HEK293 (cell line): ENCODE measurements at regions not wholly inside any gene's neighbourhood (a gene's known extent, or its start where the extent isn't known, plus 50 kb on each side); places are given as distances from the start of the nearest gene placed in this dataset.

ENCODE experiments used
- CTCF ChIA-PET: fragments of 350-600 bp; formaldehyde crosslinking; extraction: SDS; loops from one replicate; lab custom pipeline; 2021; ENCODE audit warnings: antibody characterized with exemption; lab: Yijun Ruan, JAX
- POLR2A ChIA-PET: fragments of 300-600 bp; formaldehyde crosslinking; extraction: SDS; loops from one replicate; lab custom pipeline; 2020; ENCODE audit warnings: antibody characterized with exemption, inconsistent platforms; lab: Yijun Ruan, JAX
- H3K27ac ChIP-seq: fragments of 200-500 bp; sonication (Bioruptor generic); 2 replicates; pipeline ENCODE4 v1.5.1; 2014; ENCODE audit warnings: low read depth, low read length, control low read depth, inconsistent platforms; ENCODE audit errors: extremely low read depth
- H3K36me3 ChIP-seq, 2 experiments: fragments of 200-500 bp in 1 of 2; sonication (Bioruptor generic) in 1 of 2; 1 replicate in 1 of 2; 2 replicates in 1 of 2; pipeline ENCODE4 v1.5.1; 2014 to 2017; ENCODE audit warnings: inconsistent platforms in 2 of 2, low read length in 2 of 2; ENCODE audit not compliant: control insufficient read depth in 2 of 2, insufficient read depth in 1 of 2
- H3K4me1 ChIP-seq: fragments of 200-500 bp; sonication (Bioruptor generic); 2 replicates; pipeline ENCODE4 v1.5.1; 2014; ENCODE audit warnings: mild to moderate bottlenecking, low read length, inconsistent platforms; ENCODE audit not compliant: control insufficient read depth, insufficient read depth
- H3K4me3 ChIP-seq: 2 replicates; pipeline ENCODE4 v1.5.1; 2011; ENCODE audit warnings: low read depth, mild to moderate bottlenecking, control low read depth, low read length, moderate library complexity
- H3K9me3 ChIP-seq: fragments of 200-500 bp; sonication (Bioruptor generic); 2 replicates; pipeline ENCODE4 v1.5.1; 2014; ENCODE audit warnings: low read depth, low read length, inconsistent platforms; ENCODE audit not compliant: control insufficient read depth, insufficient read depth
- KLF10 ChIP-seq: fragments of 450-650 bp; IDR thresholded peaks from 2 replicates; pipeline ENCODE4 v1.5.1; 2018; ENCODE audit warnings: missing biosample characterization, mild to moderate bottlenecking, missing genetic modification characterization
- OSR2 ChIP-seq: fragments of 450-650 bp; formaldehyde crosslinking; IDR thresholded peaks from 2 replicates; pipeline ENCODE4 v1.5.1; 2016; ENCODE audit warnings: missing biosample characterization, missing genetic modification characterization
- ZNF121 ChIP-seq: fragments of 450-650 bp; formaldehyde crosslinking; IDR thresholded peaks from 2 replicates; pipeline ENCODE4 v1.5.1; 2016; ENCODE audit warnings: missing biosample characterization, missing genetic modification characterization
- ZNF133 ChIP-seq: fragments of 450-650 bp; formaldehyde crosslinking; IDR thresholded peaks from 2 replicates; pipeline ENCODE4 v1.5.1; 2016; ENCODE audit warnings: missing biosample characterization, missing genetic modification characterization
- ZNF148 ChIP-seq: fragments of 450-650 bp; formaldehyde crosslinking; IDR thresholded peaks from 2 replicates; pipeline ENCODE4 v1.5.0; 2017; ENCODE audit warnings: missing biosample characterization, missing genetic modification characterization, borderline replicate concordance
- ZNF423 ChIP-seq: fragments of 450-650 bp; formaldehyde crosslinking; IDR thresholded peaks from 2 replicates; pipeline ENCODE4 v1.5.1; 2016; ENCODE audit warnings: missing biosample characterization, missing genetic modification characterization
- ZNF555 ChIP-seq: fragments of 450-650 bp; formaldehyde crosslinking; conservative IDR thresholded peaks from 2 replicates; pipeline ENCODE4 v1.5.1; 2017; ENCODE audit warnings: missing biosample characterization, mild to moderate bottlenecking, missing genetic modification characterization, inconsistent platforms
- ZNF561 ChIP-seq: fragments of 450-650 bp; IDR thresholded peaks from 2 replicates; pipeline ENCODE4 v1.5.1; 2018; ENCODE audit warnings: missing biosample characterization, missing genetic modification characterization, borderline replicate concordance
- ZNF596 ChIP-seq: fragments of 450-650 bp; IDR thresholded peaks from 2 replicates; pipeline ENCODE4 v1.5.0; 2018; ENCODE audit warnings: missing biosample characterization, mild to moderate bottlenecking, missing genetic modification characterization, moderate library complexity
- ZNF629 ChIP-seq: fragments of 450-650 bp; formaldehyde crosslinking; IDR thresholded peaks from 2 replicates; pipeline ENCODE4 v1.5.1; 2017; ENCODE audit warnings: missing biosample characterization, missing genetic modification characterization
- ZNF654 ChIP-seq: fragments of 450-650 bp; formaldehyde crosslinking; IDR thresholded peaks from 2 replicates; pipeline ENCODE4 v1.5.1; 2016; ENCODE audit warnings: low read depth, missing biosample characterization, missing genetic modification characterization
- ZNF658 ChIP-seq: fragments of 450-650 bp; formaldehyde crosslinking; IDR thresholded peaks from 2 replicates; pipeline ENCODE4; 2016; ENCODE audit warnings: missing biosample characterization, missing genetic modification characterization
- ZNF670 ChIP-seq: fragments of 450-650 bp; formaldehyde crosslinking; IDR thresholded peaks from 2 replicates; pipeline ENCODE4 v1.5.1; 2016; ENCODE audit warnings: missing biosample characterization, missing genetic modification characterization, low read depth
- ZNF692 ChIP-seq: fragments of 450-650 bp; formaldehyde crosslinking; IDR thresholded peaks from 2 replicates; pipeline ENCODE4 v1.5.1; 2016; ENCODE audit warnings: missing biosample characterization, missing genetic modification characterization
- ZNF768 ChIP-seq: fragments of 450-650 bp; formaldehyde crosslinking; IDR thresholded peaks from 2 replicates; pipeline ENCODE4 v1.5.1; 2018; ENCODE audit warnings: missing biosample characterization, mild to moderate bottlenecking, missing genetic modification characterization
- ZNF837 ChIP-seq: fragments of 450-650 bp; formaldehyde crosslinking; IDR thresholded peaks from 2 replicates; pipeline ENCODE4 v1.5.1; 2016; ENCODE audit warnings: missing biosample characterization, missing genetic modification characterization
- ZSCAN30 ChIP-seq: fragments of 450-650 bp; IDR thresholded peaks from 2 replicates; pipeline ENCODE4 v1.5.1; 2018; ENCODE audit warnings: missing biosample characterization, mild to moderate bottlenecking, missing genetic modification characterization, moderate library complexity
- TF ChIP-seq, protein P1 (sequence below): fragments of 450-650 bp; formaldehyde crosslinking; IDR thresholded peaks from 2 replicates; pipeline ENCODE4 v1.5.1; 2017; ENCODE audit warnings: missing biosample characterization, mild to moderate bottlenecking, missing genetic modification characterization, moderate library complexity
- TF ChIP-seq, protein P2 (sequence below): fragments of 450-650 bp; formaldehyde crosslinking; IDR thresholded peaks from 2 replicates; pipeline ENCODE4 v1.5.1; 2016; ENCODE audit warnings: missing biosample characterization, missing genetic modification characterization
- TF ChIP-seq, protein P3 (sequence below): fragments of 450-650 bp; formaldehyde crosslinking; IDR thresholded peaks from 2 replicates; pipeline ENCODE4 v1.5.1; 2016; ENCODE audit warnings: missing biosample characterization, missing genetic modification characterization, low read depth
- TF ChIP-seq, protein P4 (sequence below): fragments of 450-650 bp; formaldehyde crosslinking; IDR thresholded peaks from 2 replicates; pipeline ENCODE4 v1.5.1; 2016; ENCODE audit warnings: missing biosample characterization, missing genetic modification characterization

DNA sequence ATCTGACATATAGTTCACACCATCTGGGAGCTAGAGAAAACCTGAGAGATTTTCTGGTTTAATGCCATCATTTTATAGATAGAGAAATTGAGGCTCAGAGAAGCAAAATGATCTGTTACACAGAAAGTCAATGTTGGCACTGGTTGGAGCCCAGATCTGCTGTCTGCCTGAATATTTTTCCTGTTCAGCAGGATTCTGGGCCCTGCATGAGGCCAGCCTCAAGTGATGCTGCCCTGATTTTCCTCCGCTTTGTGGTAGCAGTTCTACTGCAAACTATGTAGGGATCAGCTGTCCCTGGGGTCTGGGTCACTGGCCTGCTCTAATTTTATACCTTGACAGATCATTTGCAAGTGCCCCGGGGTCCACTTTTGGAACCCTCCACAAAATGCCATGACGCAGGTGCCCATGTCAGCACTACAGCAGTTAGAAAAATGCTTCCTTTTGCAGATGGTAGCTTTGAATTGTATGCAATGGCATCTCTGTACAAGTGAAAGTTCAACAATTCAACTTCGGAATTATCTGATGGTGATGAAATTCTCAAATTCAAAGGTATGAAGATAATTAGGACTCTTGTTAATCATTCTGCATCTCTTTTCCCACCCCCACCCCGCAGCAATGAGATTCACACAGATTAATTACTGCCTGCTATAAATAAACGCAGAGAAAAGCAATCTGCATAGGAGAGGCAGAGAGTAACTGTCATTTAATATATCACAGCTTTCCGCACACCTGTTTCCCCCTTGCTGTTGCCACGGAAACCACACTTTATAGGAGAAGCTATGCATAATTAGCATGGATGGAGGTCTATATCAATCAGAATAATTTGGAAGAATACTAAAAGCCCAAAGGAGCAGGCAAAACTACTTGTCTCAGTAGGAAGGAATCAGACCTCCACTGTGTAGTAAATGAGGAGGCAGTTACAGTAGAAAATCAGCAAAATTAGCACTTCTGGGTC, 222.6 kb downstream of the PDCD6IP start:
- no peaks in the 10 kb centered on the region for H3K36me3 ChIP-seq
- H3K27ac ChIP-seq, result no peak overlapping the region
- H3K9me3 ChIP-seq, result no peaks in the 10 kb centered on the region
- TF ChIP-seq OSR2 (tag by site-specific recombination) (no peak), ZNF121 (no peak), ZNF555 (tag by site-specific recombination) (no peak), ZNF133 (tag by site-specific recombination) (no peak), ZNF670 (tag by site-specific recombination) (no peak), ZNF629 (tag by site-specific recombination) (no peak), ZNF692 (no peak), ZNF658 (tag by site-specific recombination) (no peak), ZNF768 (tag by site-specific recombination) (no peak), ZNF654 (no peak), ZSCAN30 (no peak), ZNF837 (tag by site-specific recombination) (no peak), ZNF148 (no peak), ZNF561 (tag by site-specific recombination) (no peak)
- TF ChIP-seq, protein P1, sequence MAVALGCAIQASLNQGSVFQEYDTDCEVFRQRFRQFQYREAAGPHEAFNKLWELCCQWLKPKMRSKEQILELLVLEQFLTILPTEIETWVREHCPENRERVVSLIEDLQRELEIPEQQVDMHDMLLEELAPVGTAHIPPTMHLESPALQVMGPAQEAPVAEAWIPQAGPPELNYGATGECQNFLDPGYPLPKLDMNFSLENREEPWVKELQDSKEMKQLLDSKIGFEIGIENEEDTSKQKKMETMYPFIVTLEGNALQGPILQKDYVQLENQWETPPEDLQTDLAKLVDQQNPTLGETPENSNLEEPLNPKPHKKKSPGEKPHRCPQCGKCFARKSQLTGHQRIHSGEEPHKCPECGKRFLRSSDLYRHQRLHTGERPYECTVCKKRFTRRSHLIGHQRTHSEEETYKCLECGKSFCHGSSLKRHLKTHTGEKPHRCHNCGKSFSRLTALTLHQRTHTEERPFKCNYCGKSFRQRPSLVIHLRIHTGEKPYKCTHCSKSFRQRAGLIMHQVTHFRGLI, result no peak
- TF ChIP-seq, protein P2, sequence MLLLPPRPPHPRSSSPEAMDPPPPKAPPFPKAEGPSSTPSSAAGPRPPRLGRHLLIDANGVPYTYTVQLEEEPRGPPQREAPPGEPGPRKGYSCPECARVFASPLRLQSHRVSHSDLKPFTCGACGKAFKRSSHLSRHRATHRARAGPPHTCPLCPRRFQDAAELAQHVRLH, result no peak
- TF ChIP-seq, protein P3, sequence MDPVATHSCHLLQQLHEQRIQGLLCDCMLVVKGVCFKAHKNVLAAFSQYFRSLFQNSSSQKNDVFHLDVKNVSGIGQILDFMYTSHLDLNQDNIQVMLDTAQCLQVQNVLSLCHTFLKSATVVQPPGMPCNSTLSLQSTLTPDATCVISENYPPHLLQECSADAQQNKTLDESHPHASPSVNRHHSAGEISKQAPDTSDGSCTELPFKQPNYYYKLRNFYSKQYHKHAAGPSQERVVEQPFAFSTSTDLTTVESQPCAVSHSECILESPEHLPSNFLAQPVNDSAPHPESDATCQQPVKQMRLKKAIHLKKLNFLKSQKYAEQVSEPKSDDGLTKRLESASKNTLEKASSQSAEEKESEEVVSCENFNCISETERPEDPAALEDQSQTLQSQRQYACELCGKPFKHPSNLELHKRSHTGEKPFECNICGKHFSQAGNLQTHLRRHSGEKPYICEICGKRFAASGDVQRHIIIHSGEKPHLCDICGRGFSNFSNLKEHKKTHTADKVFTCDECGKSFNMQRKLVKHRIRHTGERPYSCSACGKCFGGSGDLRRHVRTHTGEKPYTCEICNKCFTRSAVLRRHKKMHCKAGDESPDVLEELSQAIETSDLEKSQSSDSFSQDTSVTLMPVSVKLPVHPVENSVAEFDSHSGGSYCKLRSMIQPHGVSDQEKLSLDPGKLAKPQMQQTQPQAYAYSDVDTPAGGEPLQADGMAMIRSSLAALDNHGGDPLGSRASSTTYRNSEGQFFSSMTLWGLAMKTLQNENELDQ (tag by site-specific recombination), result no peak
- H3K4me3 ChIP-seq, result no peak overlapping the region
- CTCF ChIA-PET, result no interaction called here
- no peaks in the 10 kb centered on the region for H3K4me1 ChIP-seq
- POLR2A ChIA-PET, result no interaction called here

- Histone ChIP-seq H3K4me1 (no peaks in the 10 kb centered on the region), H3K9me3 (no peaks in the 10 kb centered on the region), H3K27ac (no peak overlapping the region), H3K36me3 (no peaks in the 10 kb centered on the region), H3K4me3 (no peak overlapping the region)
- POLR2A ChIA-PET, result no interaction called here
- CTCF ChIA-PET, result no interaction called here
- TF ChIP-seq, protein P4, sequence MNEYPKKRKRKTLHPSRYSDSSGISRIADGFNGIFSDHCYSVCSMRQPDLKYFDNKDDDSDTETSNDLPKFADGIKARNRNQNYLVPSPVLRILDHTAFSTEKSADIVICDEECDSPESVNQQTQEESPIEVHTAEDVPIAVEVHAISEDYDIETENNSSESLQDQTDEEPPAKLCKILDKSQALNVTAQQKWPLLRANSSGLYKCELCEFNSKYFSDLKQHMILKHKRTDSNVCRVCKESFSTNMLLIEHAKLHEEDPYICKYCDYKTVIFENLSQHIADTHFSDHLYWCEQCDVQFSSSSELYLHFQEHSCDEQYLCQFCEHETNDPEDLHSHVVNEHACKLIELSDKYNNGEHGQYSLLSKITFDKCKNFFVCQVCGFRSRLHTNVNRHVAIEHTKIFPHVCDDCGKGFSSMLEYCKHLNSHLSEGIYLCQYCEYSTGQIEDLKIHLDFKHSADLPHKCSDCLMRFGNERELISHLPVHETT (tag by site-specific recombination), result no peak
- TF ChIP-seq, protein P1, result no peak
- TF ChIP-seq ZNF423 (no peak), ZNF596 (tag by site-specific recombination) (no peak), KLF10 (no peak)
These were observed 223.7 kb downstream of the PDCD6IP start for GRCh38 chr3:34022147-34022546.
